ENCODE measurements at regions not wholly inside any gene's neighbourhood (a gene's known extent, or its start where the extent isn't known, plus 50 kb on each side); places are given as distances from the start of the nearest gene placed in this dataset.
"Not testable (repeated sequence)": the region's sequence is repeated elsewhere in the genome, so short reads cannot be mapped to it uniquely, and the experiment has no call there.

GRCh38 chr2:132270255-132270654, 108.5 kb upstream of the ANKRD30BL start:
- no peak for ATAC-seq
- H3K4me1 ChIP-seq = peaks cover 0 to 13% (median 3%) of the 10 kb centered on the region in 12 donors
- H3K9me3 ChIP-seq = no peaks in the 10 kb centered on the region
- H3K36me3 ChIP-seq = no peaks in the 10 kb centered on the region
- no peak overlapping the region for H3K27ac ChIP-seq
- 37 to 85% (median 75%) methylated on average over 1 of the region's 1 CpG for WGBS, 4 donors
- peaks cover 0 to 30% (median 5%) of the 10 kb centered on the region in 9 donors for H3K27me3 ChIP-seq
- H3K4me3 ChIP-seq = no peak overlapping the region
- intact Hi-C loops (cut with DNase I) = loop anchor here in 2 of 10 donors (5.0 kb wide), 2 partner anchors 1572 to 1577 kb away; no protein-coding TSS in a partner anchor
- no peak for DNase-seq
- no peak for TF ChIP-seq POLR2A (IDR thresholded peaks at IDR 0.05)
- no peak for TF ChIP-seq CTCF (IDR thresholded peaks at IDR 0.05)

- peaks cover 0 to 29% (median 5%) of the 10 kb centered on the region in 9 donors for H3K27me3 ChIP-seq
- TF ChIP-seq POLR2A (IDR thresholded peaks at IDR 0.05) (no peak), CTCF (IDR thresholded peaks at IDR 0.05) (no peak)
- no peaks in the 10 kb centered on the region for H3K36me3 ChIP-seq
- H3K27ac ChIP-seq = no peak overlapping the region
- H3K9me3 ChIP-seq = no peaks in the 10 kb centered on the region
- peaks cover 0 to 13% (median 3%) of the 10 kb centered on the region in 12 donors for H3K4me1 ChIP-seq
- H3K4me3 ChIP-seq = no peak overlapping the region
- DNase-seq (no peak), ATAC-seq (no peak)
- intact Hi-C loops (cut with DNase I) = loop anchor here in 2 of 10 donors (5.0 kb wide), 2 partner anchors 1571 to 1576 kb away; no protein-coding TSS in a partner anchor
Measured at GRCh38 chr2:132270981-132271546, 109.3 kb upstream of the ANKRD30BL start.

- intact Hi-C loops (cut with DNase I) = loop anchor here in 2 of 10 donors (5.0 kb wide), 2 partner anchors 1571 to 1576 kb away; no protein-coding TSS in a partner anchor
- DNase-seq, H3K36me3 ChIP-seq, H3K4me3 ChIP-seq, ATAC-seq, H3K9me3 ChIP-seq, H3K27ac ChIP-seq: not testable (repeated sequence)
- Histone ChIP-seq H3K4me1 (peaks cover 0 to 13% (median 3%) of the 10 kb centered on the region in 12 donors), H3K27me3 (peaks cover 0 to 24% (median 5%) of the 10 kb centered on the region in 9 donors)
- 89 to 94% (median 92%) methylated on average over 11 of the region's 11 CpGs for WGBS, 4 donors
Measured at GRCh38 chr2:132271794-132272193, 110.0 kb upstream of the ANKRD30BL start.

- intact Hi-C loops (cut with DNase I) = loop anchor here in 2 of 10 donors (5.0 kb wide), 2 partner anchors 1570 to 1575 kb away; no protein-coding TSS in a partner anchor
- ATAC-seq (no peak), DNase-seq (no peak)
- Histone ChIP-seq H3K36me3 (no peaks in the 10 kb centered on the region), H3K27me3 (peaks cover 0 to 15% (median 5%) of the 10 kb centered on the region in 9 donors), H3K27ac (no peak overlapping the region), H3K9me3 (no peaks in the 10 kb centered on the region), H3K4me1 (peaks cover 0 to 8% (median 0%) of the 10 kb centered on the region in 12 donors), H3K4me3 (no peak overlapping the region)
- 89 to 94% (median 91%) methylated on average over 14 of the region's 14 CpGs for whole genome bisulfite sequencing, 4 donors
- TF ChIP-seq POLR2A (IDR thresholded peaks at IDR 0.05) (no peak), CTCF (IDR thresholded peaks at IDR 0.05) (no peak)
Measured at GRCh38 chr2:132272713-132273112, 111.0 kb upstream of the ANKRD30BL start.

GRCh38 chr2:132273585-132273984, 111.8 kb upstream of the ANKRD30BL start:
- H3K4me1 ChIP-seq, H3K9me3 ChIP-seq, H3K27me3 ChIP-seq, H3K27ac ChIP-seq, H3K36me3 ChIP-seq, ATAC-seq, DNase-seq, H3K4me3 ChIP-seq: not testable (repeated sequence)
- 95 to 97% (median 96%) methylated on average over 23 of the region's 23 CpGs for WGBS, 4 donors
- intact Hi-C loops (cut with DNase I) = loop anchor here in 2 of 10 donors (5.0 kb wide), 2 partner anchors 1569 to 1574 kb away; no protein-coding TSS in a partner anchor

Measured in heart left ventricle (tissue), 16 donors.